Endothelial cell of umbilical vein (primary cell): ENCODE measurements at regions not wholly inside any gene's neighbourhood (a gene's known extent, or its start where the extent isn't known, plus 50 kb on each side); places are given as distances from the start of the nearest gene placed in this dataset.

Source experiments
- CTCF ChIP-seq, 2 donors: IDR thresholded peaks; 1 replicate in 1 of 2; 2 replicates in 1 of 2; pipeline ENCODE4 v1.5.1; 2011; ENCODE audit warnings: low read length in 2 of 2, mild to moderate bottlenecking in 2 of 2, moderate library complexity in 2 of 2, control low read depth in 1 of 2, inconsistent platforms in 1 of 2, low read depth in 1 of 2; ENCODE audit not compliant: insufficient read depth in 1 of 2; ENCODE audit errors: extremely low read depth in 1 of 2
- EZH2 ChIP-seq: IDR thresholded peaks from 2 replicates; pipeline ENCODE4 v1.6.1; 2012; ENCODE audit warnings: borderline replicate concordance, low read depth, mild to moderate bottlenecking, moderate library complexity, low read length, inconsistent platforms; ENCODE audit not compliant: severe bottlenecking
- MYC ChIP-seq: IDR thresholded peaks from one replicate; pipeline ENCODE4 v1.6.1; 2011; ENCODE audit warnings: mild to moderate bottlenecking, low read depth, low read length
- POLR2A ChIP-seq: IDR thresholded peaks from 2 replicates; pipeline ENCODE4 v1.6.1; 2012; ENCODE audit warnings: low read depth, mild to moderate bottlenecking, control low read depth, low read length
- POLR2AphosphoS5 ChIP-seq: IDR thresholded peaks from 2 replicates; pipeline ENCODE4 v1.6.1; 2012; ENCODE audit warnings: low read depth, mild to moderate bottlenecking, control low read depth, low read length, moderate library complexity; ENCODE audit not compliant: insufficient read depth

GRCh38 chr4:135775909-135776308, 1574.3 kb upstream of the PABPC4L start:
- TF ChIP-seq POLR2AphosphoS5 = no peak
- no peak for TF ChIP-seq CTCF (IDR thresholded peaks at IDR 0.05; ENCODE audit: extremely low read depth in 1 of 2, insufficient read depth in 1 of 2, low read depth in 1 of 2, low read length in 2 of 2)
- TF ChIP-seq POLR2A = no peak
- TF ChIP-seq EZH2 = no peak
- no peak for TF ChIP-seq MYC
